ENCODE measurements at regions not wholly inside any gene's neighbourhood (a gene's known extent, or its start where the extent isn't known, plus 50 kb on each side); places are given as distances from the start of the nearest gene placed in this dataset.

GRCh38 chr5:96134886-96135285 lies 173.2 kb upstream of the ELL2 start:
- TF ChIP-seq, protein P1, sequence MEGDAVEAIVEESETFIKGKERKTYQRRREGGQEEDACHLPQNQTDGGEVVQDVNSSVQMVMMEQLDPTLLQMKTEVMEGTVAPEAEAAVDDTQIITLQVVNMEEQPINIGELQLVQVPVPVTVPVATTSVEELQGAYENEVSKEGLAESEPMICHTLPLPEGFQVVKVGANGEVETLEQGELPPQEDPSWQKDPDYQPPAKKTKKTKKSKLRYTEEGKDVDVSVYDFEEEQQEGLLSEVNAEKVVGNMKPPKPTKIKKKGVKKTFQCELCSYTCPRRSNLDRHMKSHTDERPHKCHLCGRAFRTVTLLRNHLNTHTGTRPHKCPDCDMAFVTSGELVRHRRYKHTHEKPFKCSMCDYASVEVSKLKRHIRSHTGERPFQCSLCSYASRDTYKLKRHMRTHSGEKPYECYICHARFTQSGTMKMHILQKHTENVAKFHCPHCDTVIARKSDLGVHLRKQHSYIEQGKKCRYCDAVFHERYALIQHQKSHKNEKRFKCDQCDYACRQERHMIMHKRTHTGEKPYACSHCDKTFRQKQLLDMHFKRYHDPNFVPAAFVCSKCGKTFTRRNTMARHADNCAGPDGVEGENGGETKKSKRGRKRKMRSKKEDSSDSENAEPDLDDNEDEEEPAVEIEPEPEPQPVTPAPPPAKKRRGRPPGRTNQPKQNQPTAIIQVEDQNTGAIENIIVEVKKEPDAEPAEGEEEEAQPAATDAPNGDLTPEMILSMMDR (IDR thresholded peaks at IDR 0.05) = no peak
- TF ChIP-seq POLR2A (IDR thresholded peaks at IDR 0.05) = no peak
